ENCODE measurements at regions not wholly inside any gene's neighbourhood (a gene's known extent, or its start where the extent isn't known, plus 50 kb on each side); places are given as distances from the start of the nearest gene placed in this dataset.

DNA sequence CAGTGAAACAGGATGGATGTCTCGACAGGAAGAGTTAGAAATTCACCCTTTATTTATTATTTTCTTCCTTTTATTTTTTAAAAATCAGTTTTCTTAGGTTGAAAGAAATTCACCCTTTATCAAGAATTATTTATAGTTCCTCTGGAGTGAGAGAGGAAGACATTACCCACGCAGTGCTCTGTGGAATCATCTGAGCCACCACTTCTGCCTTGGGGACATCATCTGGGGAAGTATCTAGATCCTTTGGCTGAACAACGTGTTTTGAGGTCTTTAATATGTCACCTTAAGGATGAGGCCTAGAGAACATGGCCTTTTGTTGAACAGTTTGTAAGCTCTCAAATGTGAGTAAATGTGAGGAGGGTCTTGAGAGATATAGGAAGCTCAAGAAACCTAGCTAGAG is 183.3 kb downstream of the UTP18 start:
- TF ChIP-seq, protein P1, sequence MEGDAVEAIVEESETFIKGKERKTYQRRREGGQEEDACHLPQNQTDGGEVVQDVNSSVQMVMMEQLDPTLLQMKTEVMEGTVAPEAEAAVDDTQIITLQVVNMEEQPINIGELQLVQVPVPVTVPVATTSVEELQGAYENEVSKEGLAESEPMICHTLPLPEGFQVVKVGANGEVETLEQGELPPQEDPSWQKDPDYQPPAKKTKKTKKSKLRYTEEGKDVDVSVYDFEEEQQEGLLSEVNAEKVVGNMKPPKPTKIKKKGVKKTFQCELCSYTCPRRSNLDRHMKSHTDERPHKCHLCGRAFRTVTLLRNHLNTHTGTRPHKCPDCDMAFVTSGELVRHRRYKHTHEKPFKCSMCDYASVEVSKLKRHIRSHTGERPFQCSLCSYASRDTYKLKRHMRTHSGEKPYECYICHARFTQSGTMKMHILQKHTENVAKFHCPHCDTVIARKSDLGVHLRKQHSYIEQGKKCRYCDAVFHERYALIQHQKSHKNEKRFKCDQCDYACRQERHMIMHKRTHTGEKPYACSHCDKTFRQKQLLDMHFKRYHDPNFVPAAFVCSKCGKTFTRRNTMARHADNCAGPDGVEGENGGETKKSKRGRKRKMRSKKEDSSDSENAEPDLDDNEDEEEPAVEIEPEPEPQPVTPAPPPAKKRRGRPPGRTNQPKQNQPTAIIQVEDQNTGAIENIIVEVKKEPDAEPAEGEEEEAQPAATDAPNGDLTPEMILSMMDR (conservative IDR thresholded peaks at IDR 0.05; ENCODE audit: low read depth in 2 of 2): no peak
- TF ChIP-seq JUNB (IDR thresholded peaks at IDR 0.05; ENCODE audit: unreplicated experiment): no peak
- TF ChIP-seq, protein P2, sequence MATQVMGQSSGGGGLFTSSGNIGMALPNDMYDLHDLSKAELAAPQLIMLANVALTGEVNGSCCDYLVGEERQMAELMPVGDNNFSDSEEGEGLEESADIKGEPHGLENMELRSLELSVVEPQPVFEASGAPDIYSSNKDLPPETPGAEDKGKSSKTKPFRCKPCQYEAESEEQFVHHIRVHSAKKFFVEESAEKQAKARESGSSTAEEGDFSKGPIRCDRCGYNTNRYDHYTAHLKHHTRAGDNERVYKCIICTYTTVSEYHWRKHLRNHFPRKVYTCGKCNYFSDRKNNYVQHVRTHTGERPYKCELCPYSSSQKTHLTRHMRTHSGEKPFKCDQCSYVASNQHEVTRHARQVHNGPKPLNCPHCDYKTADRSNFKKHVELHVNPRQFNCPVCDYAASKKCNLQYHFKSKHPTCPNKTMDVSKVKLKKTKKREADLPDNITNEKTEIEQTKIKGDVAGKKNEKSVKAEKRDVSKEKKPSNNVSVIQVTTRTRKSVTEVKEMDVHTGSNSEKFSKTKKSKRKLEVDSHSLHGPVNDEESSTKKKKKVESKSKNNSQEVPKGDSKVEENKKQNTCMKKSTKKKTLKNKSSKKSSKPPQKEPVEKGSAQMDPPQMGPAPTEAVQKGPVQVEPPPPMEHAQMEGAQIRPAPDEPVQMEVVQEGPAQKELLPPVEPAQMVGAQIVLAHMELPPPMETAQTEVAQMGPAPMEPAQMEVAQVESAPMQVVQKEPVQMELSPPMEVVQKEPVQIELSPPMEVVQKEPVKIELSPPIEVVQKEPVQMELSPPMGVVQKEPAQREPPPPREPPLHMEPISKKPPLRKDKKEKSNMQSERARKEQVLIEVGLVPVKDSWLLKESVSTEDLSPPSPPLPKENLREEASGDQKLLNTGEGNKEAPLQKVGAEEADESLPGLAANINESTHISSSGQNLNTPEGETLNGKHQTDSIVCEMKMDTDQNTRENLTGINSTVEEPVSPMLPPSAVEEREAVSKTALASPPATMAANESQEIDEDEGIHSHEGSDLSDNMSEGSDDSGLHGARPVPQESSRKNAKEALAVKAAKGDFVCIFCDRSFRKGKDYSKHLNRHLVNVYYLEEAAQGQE (IDR thresholded peaks at IDR 0.05; ENCODE audit: unreplicated experiment): no peak
- no peak for TF ChIP-seq POLR2AphosphoS5 (IDR thresholded peaks at IDR 0.05; ENCODE audit: low read depth)
- no peak for TF ChIP-seq EZH2 (IDR thresholded peaks at IDR 0.05; ENCODE audit: low read depth, unreplicated experiment)
- TF ChIP-seq ZNF331 (CRISPR knock-in tag; IDR thresholded peaks at IDR 0.05; ENCODE audit: low read depth): no peak
- TF ChIP-seq, protein P3, sequence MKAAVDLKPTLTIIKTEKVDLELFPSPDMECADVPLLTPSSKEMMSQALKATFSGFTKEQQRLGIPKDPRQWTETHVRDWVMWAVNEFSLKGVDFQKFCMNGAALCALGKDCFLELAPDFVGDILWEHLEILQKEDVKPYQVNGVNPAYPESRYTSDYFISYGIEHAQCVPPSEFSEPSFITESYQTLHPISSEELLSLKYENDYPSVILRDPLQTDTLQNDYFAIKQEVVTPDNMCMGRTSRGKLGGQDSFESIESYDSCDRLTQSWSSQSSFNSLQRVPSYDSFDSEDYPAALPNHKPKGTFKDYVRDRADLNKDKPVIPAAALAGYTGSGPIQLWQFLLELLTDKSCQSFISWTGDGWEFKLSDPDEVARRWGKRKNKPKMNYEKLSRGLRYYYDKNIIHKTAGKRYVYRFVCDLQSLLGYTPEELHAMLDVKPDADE (IDR thresholded peaks at IDR 0.05): no peak
- no peak for TF ChIP-seq EZH2phosphoT487 (IDR thresholded peaks at IDR 0.05; ENCODE audit: unreplicated experiment)
